Upper lobe of left lung (tissue), 6 donors: ENCODE measurements at regions not wholly inside any gene's neighbourhood (a gene's known extent, or its start where the extent isn't known, plus 50 kb on each side); places are given as distances from the start of the nearest gene placed in this dataset.

ENCODE experiments used
- ATAC-seq, 2 donors: fragments of 200-7000 bp; cut with Tn5 transposase; one replicate each; pipeline ENCODE4 v1.9.1; 2022; ENCODE audit warnings: mild to moderate bottlenecking in 2 of 2, moderate library complexity in 2 of 2; ENCODE audit not compliant: low FRiP score in 2 of 2
- DNase-seq, 2 donors: peaks; one replicate each; pipeline ENCODE4 v3.0.0-alpha.2; 2019 to 2020
- H3K27ac ChIP-seq, 4 donors: fragments of 200-600 bp; sonication (generic); one replicate each; pipeline ENCODE4 v1.5.1; 2016 to 2019
- H3K27me3 ChIP-seq, 4 donors: fragments of 200-600 bp; sonication (generic); one replicate each; pipeline ENCODE4 v1.5.1; 2017 to 2019
- H3K36me3 ChIP-seq, 4 donors: fragments of 200-600 bp; sonication (generic); one replicate each; pipeline ENCODE4 v1.5.1; 2016 to 2019
- H3K4me1 ChIP-seq, 4 donors: fragments of 200-600 bp; sonication (generic); one replicate each; pipeline ENCODE4 v1.5.1; 2018 to 2019
- H3K4me3 ChIP-seq, 4 donors: fragments of 200-600 bp; sonication (generic); one replicate each; pipeline ENCODE4 v1.5.1; 2017 to 2019; ENCODE audit warnings: mild to moderate bottlenecking in 2 of 4, moderate library complexity in 1 of 4
- H3K9me3 ChIP-seq, 4 donors: fragments of 200-600 bp; sonication (generic); one replicate each; pipeline ENCODE4 v1.5.1; 2018 to 2019
- CTCF ChIP-seq, 6 experiments: fragments of 450-650 bp in 4 of 6; fragments of 200-600 bp in 2 of 6; sonication (generic) in 2 of 6; IDR thresholded peaks; one replicate each; pipeline ENCODE4 v1.5.1; 2016 to 2019; ENCODE audit warnings: antibody characterized with exemption in 6 of 6
- EP300 ChIP-seq, 4 donors: sonication (generic); formaldehyde crosslinking; IDR thresholded peaks; one replicate each; pipeline ENCODE4 v1.5.1; 2017; ENCODE audit warnings: antibody characterized with exemption in 4 of 4, control low read depth in 2 of 4
- POLR2A ChIP-seq, 4 donors: fragments of 450-650 bp; IDR thresholded peaks; one replicate each; pipeline ENCODE4 v1.5.1; 2016 to 2017; ENCODE audit warnings: antibody characterized with exemption in 4 of 4, mild to moderate bottlenecking in 2 of 4
- POLR2AphosphoS5 ChIP-seq, 2 donors: sonication (generic); formaldehyde crosslinking; IDR thresholded peaks; one replicate each; pipeline ENCODE4 v1.5.1; 2017; ENCODE audit warnings: antibody characterized with exemption in 2 of 2
- WGBS, 2 donors: methylation state at CpG; one replicate each; pipeline ENCODE4 v1.1.5; 2017 to 2018; 5-methylcytosine and 5-hydroxymethylcytosine counted together
- donor health status: DM: no; HTN: no; CAD: no; lungs with moderate emphysema.
- donor health status: DM: no; HTN: yes; CAD: no; lungs with severe emphysema.

- Histone ChIP-seq H3K36me3 (no peaks in the 10 kb centered on the region), H3K27ac (no peak overlapping the region), H3K9me3 (no peaks in the 10 kb centered on the region), H3K27me3 (no peaks in the 10 kb centered on the region), H3K4me1 (no peaks in the 10 kb centered on the region), H3K4me3 (no peak overlapping the region)
- no peak for ATAC-seq
- DNase-seq = no peak
- 81 to 88% methylated on average over 1 of the region's 1 CpG for WGBS, 2 donors
- TF ChIP-seq POLR2AphosphoS5 (IDR thresholded peaks at IDR 0.05) = no peak
- TF ChIP-seq POLR2A (IDR thresholded peaks at IDR 0.05) = no peak
These were observed 1530.9 kb upstream of the B3GALT2 start for GRCh38 chr1:194717334-194717733.

- TF ChIP-seq POLR2A (IDR thresholded peaks at IDR 0.05) = no peak
- no peak for TF ChIP-seq EP300 (IDR thresholded peaks at IDR 0.05)
- TF ChIP-seq CTCF (IDR thresholded peaks at IDR 0.05) = no peak
- no peak for TF ChIP-seq POLR2AphosphoS5 (IDR thresholded peaks at IDR 0.05)
- ATAC-seq (no peak), DNase-seq (no peak)
- 94 to 100% methylated on average over 1 to 2 of the region's 2 CpGs for WGBS, 2 donors
- H3K4me3 ChIP-seq = no peak overlapping the region
- no peaks in the 10 kb centered on the region for H3K4me1 ChIP-seq
- H3K27me3 ChIP-seq = no peaks in the 10 kb centered on the region
- no peaks in the 10 kb centered on the region for H3K9me3 ChIP-seq
- no peaks in the 10 kb centered on the region for H3K36me3 ChIP-seq
- H3K27ac ChIP-seq = no peak overlapping the region
These were observed 1524.3 kb upstream of the B3GALT2 start for GRCh38 chr1:194710671-194711070.

- TF ChIP-seq POLR2AphosphoS5 (IDR thresholded peaks at IDR 0.05) = no peak
- TF ChIP-seq EP300 (IDR thresholded peaks at IDR 0.05) = no peak
- no peak for TF ChIP-seq POLR2A (IDR thresholded peaks at IDR 0.05)
- TF ChIP-seq CTCF (IDR thresholded peaks at IDR 0.05) = no peak
- WGBS, 2 donors = 69 to 88% methylated on average over 2 to 3 of the region's 3 CpGs
- DNase-seq = no peak
- no peaks in the 10 kb centered on the region for H3K27me3 ChIP-seq
- no peak overlapping the region for H3K4me3 ChIP-seq
- no peak overlapping the region for H3K27ac ChIP-seq
- no peaks in the 10 kb centered on the region for H3K9me3 ChIP-seq
- H3K4me1 ChIP-seq = no peaks in the 10 kb centered on the region
- no peaks in the 10 kb centered on the region for H3K36me3 ChIP-seq
- ATAC-seq = no peak
These were observed 1523.0 kb upstream of the B3GALT2 start for GRCh38 chr1:194709439-194709838.

- H3K4me3 ChIP-seq = no peak overlapping the region
- ATAC-seq = no peak
- TF ChIP-seq CTCF (IDR thresholded peaks at IDR 0.05) = no peak
- H3K9me3 ChIP-seq = no peaks in the 10 kb centered on the region
- DNase-seq = no peak
- no peaks in the 10 kb centered on the region for H3K36me3 ChIP-seq
- no peaks in the 10 kb centered on the region for H3K4me1 ChIP-seq
- H3K27me3 ChIP-seq = no peaks in the 10 kb centered on the region
- WGBS, 2 donors = 87% methylated on average over 6 of the region's 6 CpGs
- no peak overlapping the region for H3K27ac ChIP-seq
These were observed 1520.7 kb upstream of the B3GALT2 start for GRCh38 chr1:194707074-194707473.

GRCh38 chr1:194705123-194705854 lies 1518.9 kb upstream of the B3GALT2 start:
- DNase-seq (no peak), ATAC-seq (no peak)
- TF ChIP-seq EP300 (IDR thresholded peaks at IDR 0.05) = no peak
- no peak for TF ChIP-seq POLR2AphosphoS5 (IDR thresholded peaks at IDR 0.05)
- no peak for TF ChIP-seq CTCF (IDR thresholded peaks at IDR 0.05)
- no peak for TF ChIP-seq POLR2A (IDR thresholded peaks at IDR 0.05)
- H3K27ac ChIP-seq = no peak overlapping the region
- no peaks in the 10 kb centered on the region for H3K36me3 ChIP-seq
- 61 to 72% methylated on average over 3 of the region's 3 CpGs for whole genome bisulfite sequencing, 2 donors
- no peaks in the 10 kb centered on the region for H3K27me3 ChIP-seq
- H3K9me3 ChIP-seq = no peaks in the 10 kb centered on the region
- no peak overlapping the region for H3K4me3 ChIP-seq
- H3K4me1 ChIP-seq = no peaks in the 10 kb centered on the region
